ENCODE measurements at regions not wholly inside any gene's neighbourhood (a gene's known extent, or its start where the extent isn't known, plus 50 kb on each side); places are given as distances from the start of the nearest gene placed in this dataset.
"Not testable (repeated sequence)": the region's sequence is repeated elsewhere in the genome, so short reads cannot be mapped to it uniquely, and the experiment has no call there.

DNA sequence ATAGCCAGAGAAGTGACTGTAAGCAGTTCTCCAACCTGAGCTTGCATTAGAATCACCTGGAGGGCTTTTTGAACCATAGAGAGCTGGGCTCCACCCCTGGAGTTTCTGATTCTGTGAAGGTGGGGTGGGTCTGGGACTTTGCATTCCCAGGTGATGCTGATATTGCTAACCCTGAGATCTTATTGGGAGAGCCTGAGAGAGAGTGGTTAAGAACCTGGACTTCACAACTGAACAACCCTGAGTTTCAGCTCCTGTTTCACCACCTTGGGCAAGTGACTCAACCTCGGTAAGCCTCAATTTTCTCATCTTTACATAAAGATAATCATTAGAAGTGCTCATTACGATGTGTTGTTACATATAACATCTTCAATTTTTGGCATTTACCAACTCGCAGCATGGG is 498.6 kb downstream of the EBF1 start:
- DNase-seq, result no peak

- DNase-seq, result no peak
Observed at GRCh38 chr5:158600679-158601078, 499.0 kb downstream of the EBF1 start.

- DNase-seq, result peak; percentile 5
Observed at GRCh38 chr5:158599157-158599556, 500.6 kb downstream of the EBF1 start.

DNA sequence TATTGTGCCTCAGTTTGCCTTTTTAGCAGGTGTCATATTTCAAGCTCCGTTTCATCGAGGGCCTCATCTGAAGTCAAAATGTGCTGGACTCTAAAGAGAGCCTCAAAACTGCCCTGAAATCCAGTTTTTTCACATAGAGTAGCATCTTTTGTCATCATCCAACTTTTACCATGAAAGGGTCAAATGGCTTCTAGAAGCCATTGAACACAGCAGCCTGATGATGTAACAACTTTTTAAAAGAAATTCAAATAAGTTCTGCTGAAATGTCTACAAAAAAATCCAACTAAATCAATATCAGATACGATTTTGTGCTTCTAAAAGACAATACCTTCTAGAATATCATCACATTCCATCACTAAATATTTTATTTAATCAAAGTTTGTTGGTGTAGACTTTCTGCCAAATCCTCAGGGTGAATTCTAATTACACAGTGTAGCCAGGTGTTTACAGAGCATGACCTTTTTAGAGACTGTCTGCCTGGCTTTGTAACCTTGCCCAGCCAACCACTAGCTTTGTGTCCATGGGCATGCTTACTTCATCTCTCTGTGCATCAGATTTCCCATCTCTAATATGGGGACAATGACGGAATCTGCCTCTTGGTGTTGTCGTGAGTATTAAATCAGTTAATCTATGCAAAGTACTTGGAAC is 505.0 kb downstream of the EBF1 start:
- no peak for DNase-seq

DNA sequence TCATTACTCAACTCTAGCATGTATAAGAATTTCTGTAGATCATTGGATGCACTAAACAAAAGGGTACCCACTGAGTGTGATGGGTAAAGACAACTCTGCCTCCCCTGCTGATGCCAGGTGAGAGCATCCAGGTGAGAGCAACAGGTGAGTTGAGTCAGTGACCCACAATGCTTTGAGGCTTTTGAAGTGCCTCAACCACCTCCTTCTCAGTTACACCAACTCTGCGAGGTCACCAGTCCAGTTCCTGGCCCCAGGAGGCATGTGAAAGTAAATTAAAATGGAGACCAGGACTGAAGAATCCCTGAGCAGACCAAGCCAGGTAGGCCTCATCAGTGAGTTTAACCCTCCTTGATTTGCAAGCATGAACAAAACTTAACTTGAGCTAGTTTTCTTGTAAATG is 505.8 kb downstream of the EBF1 start:
- DNase-seq, result no peak

GRCh38 chr5:158591301-158591863 is 508.3 kb downstream of the EBF1 start:
- DNase-seq, result peak; percentile 9

DNA sequence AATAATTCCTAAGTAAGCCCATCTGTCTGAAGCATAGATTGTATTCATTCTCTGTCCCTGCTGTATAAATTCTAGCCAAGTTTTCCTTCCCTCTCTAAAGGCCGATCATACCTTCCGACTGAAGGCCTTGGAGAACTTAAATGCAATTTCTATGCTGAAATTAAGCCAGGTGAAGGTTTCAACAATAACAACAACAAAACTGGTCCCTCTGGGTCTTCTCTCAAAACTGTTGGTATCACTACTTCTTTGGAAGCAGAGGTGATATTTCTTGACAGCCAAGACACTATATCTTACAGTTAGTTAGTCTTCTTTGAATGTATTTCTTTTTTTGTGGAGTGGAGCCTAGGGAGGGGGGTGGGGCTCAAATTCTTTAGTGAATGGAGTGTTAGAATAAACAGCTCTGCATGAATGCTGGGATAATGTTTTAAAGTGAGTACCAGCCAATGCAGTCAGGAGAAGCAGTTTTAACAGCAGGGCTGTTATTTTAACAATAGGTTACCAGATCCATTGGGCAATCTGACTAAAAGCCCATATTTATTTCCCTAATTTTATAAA is 508.9 kb downstream of the EBF1 start:
- no peak for DNase-seq

DNA sequence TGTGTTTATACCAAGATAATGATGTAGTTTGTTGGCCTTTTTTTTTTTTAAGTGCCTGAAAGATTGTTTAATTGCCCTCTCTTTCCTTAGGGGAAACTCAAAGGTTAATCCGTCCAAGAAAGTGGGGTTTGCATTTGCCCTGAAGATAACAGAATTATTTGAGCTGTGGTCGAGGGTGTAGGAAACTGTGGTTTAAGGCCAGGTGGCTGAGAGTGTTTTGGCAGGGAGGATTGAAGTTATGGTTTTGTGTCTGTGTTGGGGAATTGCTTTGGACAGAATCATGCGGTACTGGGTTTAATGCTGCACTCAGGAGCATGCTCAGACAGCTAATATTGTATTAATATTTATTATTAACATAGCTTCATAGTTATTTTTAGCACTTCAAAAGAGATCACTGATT is 509.8 kb downstream of the EBF1 start:
- DNase-seq, result peak; percentile 11

- no peak for DNase-seq
Observed at GRCh38 chr5:158588617-158589016, 511.1 kb downstream of the EBF1 start.

DNA sequence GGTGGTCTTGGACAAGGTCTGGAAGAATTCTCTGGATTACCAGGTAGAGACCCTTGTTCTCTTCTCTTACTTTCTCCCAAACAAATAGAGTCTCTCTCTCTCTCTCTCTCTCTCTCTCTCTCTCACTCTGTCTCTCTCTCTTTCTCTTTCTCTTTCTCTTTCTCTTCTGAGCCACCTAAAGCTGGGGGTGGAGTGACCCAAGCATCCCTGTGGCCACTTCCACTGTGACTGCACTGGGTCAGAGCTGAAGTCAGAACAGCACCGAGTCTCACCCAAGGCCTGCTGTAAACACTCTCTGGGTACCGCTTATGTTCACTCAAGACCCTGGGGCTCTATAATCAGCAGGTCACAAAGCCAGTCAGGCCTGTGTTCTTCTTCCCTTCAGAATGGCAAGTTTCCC is 513.7 kb downstream of the EBF1 start:
- no peak for DNase-seq

- not testable (repeated sequence) for DNase-seq
Observed at GRCh38 chr5:158582669-158583068, 517.0 kb downstream of the EBF1 start.

DNA sequence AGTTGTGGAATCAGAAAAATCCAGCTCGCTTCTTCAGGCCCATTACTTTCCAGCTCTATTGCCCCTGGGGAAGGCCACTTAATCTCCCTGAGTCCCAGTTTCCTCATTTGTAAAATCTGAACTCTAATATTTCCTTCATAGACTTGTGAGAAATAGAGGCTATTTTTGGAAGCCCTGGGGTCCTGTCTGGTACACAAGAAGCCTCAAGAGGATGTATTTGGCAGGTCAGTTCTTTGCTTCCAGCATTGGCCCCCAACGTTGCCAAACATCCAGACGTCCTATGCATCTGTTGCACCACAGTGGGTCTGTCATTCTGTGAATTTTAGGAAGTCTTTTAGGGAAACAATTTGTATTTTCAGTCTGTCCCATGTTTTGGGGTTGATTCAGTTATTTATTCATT is 525.9 kb downstream of the EBF1 start:
- no peak for DNase-seq

GRCh38 chr5:158570502-158570901 is 529.2 kb downstream of the EBF1 start:
- DNase-seq, result peak; percentile 4

- peak; percentile 28 for DNase-seq
Observed at GRCh38 chr5:158569534-158569933, 530.2 kb downstream of the EBF1 start.

GRCh38 chr5:158565017-158565789 is 534.5 kb downstream of the EBF1 start:
- DNase-seq, result no peak

GRCh38 chr5:158563760-158564390 is 535.8 kb downstream of the EBF1 start:
- DNase-seq, result no peak

DNA sequence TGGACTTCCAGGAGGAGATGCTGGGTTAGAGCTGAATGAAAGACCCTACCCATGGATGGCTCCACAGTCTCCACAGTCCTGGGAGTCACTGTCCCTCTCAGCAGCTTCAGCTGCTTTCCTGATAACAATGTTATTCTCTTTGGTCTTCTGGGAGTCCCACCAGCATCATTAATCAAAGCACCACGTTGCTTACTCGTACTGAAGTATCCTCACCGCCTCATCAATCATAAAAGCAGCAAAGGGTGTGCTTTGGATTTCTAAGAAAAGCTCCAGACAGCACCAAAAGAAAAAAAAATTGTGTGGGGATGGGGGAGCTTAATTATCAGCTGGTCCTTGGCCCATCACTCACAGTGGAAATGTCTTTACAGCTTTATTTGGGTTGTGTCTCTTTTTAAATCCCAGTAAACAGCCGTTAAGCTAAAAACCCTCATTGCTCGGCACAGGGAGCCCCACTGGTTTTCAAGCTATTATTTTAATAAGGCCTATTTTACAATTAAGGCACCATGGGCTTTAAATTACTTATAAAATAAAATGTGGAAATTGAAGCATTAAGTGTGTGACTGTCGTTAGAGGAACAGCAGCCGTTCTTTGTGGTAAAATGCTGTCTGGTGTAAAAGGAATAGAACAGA is 538.0 kb downstream of the EBF1 start:
- no peak for DNase-seq

- DNase-seq, result no peak
Observed at GRCh38 chr5:158560170-158560569, 539.5 kb downstream of the EBF1 start.

DNA sequence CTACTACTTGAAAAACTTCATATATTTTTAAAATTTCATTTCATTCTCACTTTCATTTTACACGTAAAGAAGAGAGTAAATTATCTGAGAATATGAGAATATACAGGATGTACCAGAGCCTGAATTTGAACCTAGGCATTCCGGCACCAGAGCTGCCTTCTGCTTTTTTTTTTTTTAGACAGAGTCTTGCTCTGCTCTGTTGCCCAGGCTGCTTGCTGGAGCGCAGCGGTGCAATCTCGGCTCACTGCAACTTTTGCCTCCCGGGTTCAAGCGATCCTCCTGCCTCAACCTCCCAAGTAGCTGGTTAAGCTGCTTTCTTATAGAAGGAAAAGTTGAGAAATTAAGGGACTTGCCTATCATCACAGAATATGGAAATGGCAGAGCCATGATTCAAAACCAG is 540.1 kb downstream of the EBF1 start:
- no peak for DNase-seq

DNA sequence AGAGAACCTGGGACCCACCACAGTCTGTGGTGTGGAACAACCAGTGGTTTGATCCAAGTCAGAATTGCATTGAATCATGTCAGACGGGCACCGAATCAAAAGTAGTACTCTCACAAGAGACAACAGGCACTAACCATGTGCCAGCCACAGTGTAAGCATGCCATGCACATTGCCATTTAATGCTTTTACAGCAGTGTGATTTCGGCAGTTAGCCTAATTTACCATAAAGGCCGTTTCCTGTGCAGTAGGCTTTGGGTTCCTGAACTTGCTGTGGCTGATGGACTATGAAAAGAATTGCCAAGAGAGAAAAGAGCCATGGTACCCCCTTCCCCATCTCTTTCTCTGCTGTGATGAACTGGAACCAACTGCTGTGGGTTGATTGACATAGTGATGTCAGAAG is 540.6 kb downstream of the EBF1 start:
- no peak for DNase-seq

GRCh38 chr5:158553962-158554336 is 545.8 kb downstream of the EBF1 start:
- no peak for DNase-seq

- DNase-seq, result no peak
Observed at GRCh38 chr5:158553195-158553961, 546.3 kb downstream of the EBF1 start.

Data from NCI-H226 (cell line).